Lower leg skin (tissue), 3 donors: ENCODE measurements at regions not wholly inside any gene's neighbourhood (a gene's known extent, or its start where the extent isn't known, plus 50 kb on each side); places are given as distances from the start of the nearest gene placed in this dataset.

Experiments
- CTCF ChIP-seq, 3 donors: fragments of 450-650 bp; IDR thresholded peaks; one replicate each; pipeline ENCODE4 v1.5.1; 2016; ENCODE audit warnings: antibody characterized with exemption in 3 of 3, mild to moderate bottlenecking in 3 of 3, moderate library complexity in 2 of 3
- POLR2A ChIP-seq, 2 donors: fragments of 450-650 bp; IDR thresholded peaks; one replicate each; pipeline ENCODE4 v1.6.1; 2016 to 2017; ENCODE audit warnings: antibody characterized with exemption in 2 of 2, mild to moderate bottlenecking in 1 of 2, moderate library complexity in 1 of 2

- TF ChIP-seq CTCF (IDR thresholded peaks at IDR 0.05) (no peak), POLR2A (IDR thresholded peaks at IDR 0.05) (no peak)
These were observed 857.5 kb downstream of the XPNPEP1 start for GRCh38 chr10:109065821-109066220.
